ENCODE measurements at regions not wholly inside any gene's neighbourhood (a gene's known extent, or its start where the extent isn't known, plus 50 kb on each side); places are given as distances from the start of the nearest gene placed in this dataset.

- TF ChIP-seq CTCF (IDR thresholded peaks at IDR 0.05; ENCODE audit: insufficient read depth, low read length, poor library complexity, severe bottlenecking) = no peak
- no peak overlapping the region for H3K4me3 ChIP-seq (ENCODE audit: low read depth, low read length)
- peak; percentile 35 for DNase-seq (ENCODE audit: low read depth)
- no peaks in the 10 kb centered on the region for H3K27me3 ChIP-seq (ENCODE audit: control insufficient read depth, insufficient read depth, low read length)
- H3K36me3 ChIP-seq (ENCODE audit: control insufficient read depth, insufficient read depth, low read length) = no peaks in the 10 kb centered on the region
Measured at GRCh38 chr18:41075212-41075611, 879.8 kb upstream of the PIK3C3 start.

GRCh38 chr18:41073372-41073954, 881.6 kb upstream of the PIK3C3 start:
- Histone ChIP-seq H3K27me3 (ENCODE audit: control insufficient read depth, insufficient read depth, low read length) (no peaks in the 10 kb centered on the region), H3K4me3 (ENCODE audit: low read depth, low read length) (no peak overlapping the region), H3K36me3 (ENCODE audit: control insufficient read depth, insufficient read depth, low read length) (no peaks in the 10 kb centered on the region)
- DNase-seq (ENCODE audit: low read depth) = peak; percentile 21
- TF ChIP-seq CTCF (IDR thresholded peaks at IDR 0.05; ENCODE audit: insufficient read depth, low read length, poor library complexity, severe bottlenecking) = no peak

GRCh38 chr18:41072946-41073345, 882.1 kb upstream of the PIK3C3 start:
- H3K27me3 ChIP-seq (ENCODE audit: control insufficient read depth, insufficient read depth, low read length) = no peaks in the 10 kb centered on the region
- TF ChIP-seq CTCF (IDR thresholded peaks at IDR 0.05; ENCODE audit: insufficient read depth, low read length, poor library complexity, severe bottlenecking) = no peak
- no peak overlapping the region for H3K4me3 ChIP-seq (ENCODE audit: low read depth, low read length)
- H3K36me3 ChIP-seq (ENCODE audit: control insufficient read depth, insufficient read depth, low read length) = no peaks in the 10 kb centered on the region
- no peak for DNase-seq (ENCODE audit: low read depth)

GRCh38 chr18:41071826-41072225, 883.2 kb upstream of the PIK3C3 start:
- H3K4me3 ChIP-seq (ENCODE audit: low read depth, low read length) = no peak overlapping the region
- TF ChIP-seq CTCF (IDR thresholded peaks at IDR 0.05; ENCODE audit: insufficient read depth, low read length, poor library complexity, severe bottlenecking) = no peak
- no peaks in the 10 kb centered on the region for H3K27me3 ChIP-seq (ENCODE audit: control insufficient read depth, insufficient read depth, low read length)
- no peak for DNase-seq (ENCODE audit: low read depth)
- H3K36me3 ChIP-seq (ENCODE audit: control insufficient read depth, insufficient read depth, low read length) = no peaks in the 10 kb centered on the region

- Histone ChIP-seq H3K4me3 (ENCODE audit: low read depth, low read length) (no peak overlapping the region), H3K27me3 (ENCODE audit: control insufficient read depth, insufficient read depth, low read length) (no peaks in the 10 kb centered on the region), H3K36me3 (ENCODE audit: control insufficient read depth, insufficient read depth, low read length) (no peaks in the 10 kb centered on the region)
- no peak for DNase-seq (ENCODE audit: low read depth)
- no peak for TF ChIP-seq CTCF (IDR thresholded peaks at IDR 0.05; ENCODE audit: insufficient read depth, low read length, poor library complexity, severe bottlenecking)
Measured at GRCh38 chr18:41069167-41069566, 885.9 kb upstream of the PIK3C3 start.

GRCh38 chr18:41064916-41065315, 890.1 kb upstream of the PIK3C3 start:
- Histone ChIP-seq H3K27me3 (ENCODE audit: control insufficient read depth, insufficient read depth, low read length) (no peaks in the 10 kb centered on the region), H3K4me3 (ENCODE audit: low read depth, low read length) (no peak overlapping the region), H3K36me3 (ENCODE audit: control insufficient read depth, insufficient read depth, low read length) (no peaks in the 10 kb centered on the region)
- DNase-seq (ENCODE audit: low read depth) = no peak
- no peak for TF ChIP-seq CTCF (IDR thresholded peaks at IDR 0.05; ENCODE audit: insufficient read depth, low read length, poor library complexity, severe bottlenecking)

All from kidney epithelial cell (primary cell).